ENCODE measurements at regions not wholly inside any gene's neighbourhood (a gene's known extent, or its start where the extent isn't known, plus 50 kb on each side); places are given as distances from the start of the nearest gene placed in this dataset.

GRCh38 chr10:131435760-131436457, 124.4 kb upstream of the TCERG1L start:
- H3K4me1 ChIP-seq (ENCODE audit: control insufficient read depth, insufficient read depth, low read length) = no peaks in the 10 kb centered on the region
- H3K27ac ChIP-seq (ENCODE audit: low read depth, low read length) = no peak overlapping the region
- H3K4me3 ChIP-seq (ENCODE audit: low read depth, low read length) = no peak overlapping the region
- H3K27me3 ChIP-seq (ENCODE audit: control insufficient read depth, insufficient read depth, low read length) = no peaks in the 10 kb centered on the region
- no peak overlapping the region for H3K9ac ChIP-seq (ENCODE audit: low read depth, low read length)
- no peaks in the 10 kb centered on the region for H3K9me3 ChIP-seq (ENCODE audit: control insufficient read depth, insufficient read depth, low read length)
- no peaks in the 10 kb centered on the region for H3K36me3 ChIP-seq (ENCODE audit: control insufficient read depth, insufficient read depth, low read length)

DNA sequence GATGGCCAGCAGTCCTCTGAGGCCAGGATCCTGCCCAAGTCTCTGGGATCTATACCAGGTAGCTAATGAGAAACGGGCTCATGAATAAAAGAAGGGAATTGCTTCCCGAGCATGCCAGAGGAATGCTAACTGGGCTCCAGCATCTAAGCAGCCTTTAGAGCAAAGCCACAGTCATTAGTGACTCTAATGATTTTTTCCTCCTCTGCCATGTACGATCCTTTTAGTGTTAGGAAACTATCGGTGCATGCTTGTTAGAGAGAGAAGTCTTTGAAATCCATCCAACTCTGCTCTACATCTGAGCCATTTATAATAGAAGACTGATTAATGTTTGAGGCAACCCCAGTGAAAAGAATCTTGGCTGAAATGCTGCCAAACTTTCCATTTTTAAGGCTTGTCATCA, 124.9 kb upstream of the TCERG1L start:
- H3K36me3 ChIP-seq (ENCODE audit: control insufficient read depth, insufficient read depth, low read length) = no peaks in the 10 kb centered on the region
- H3K27ac ChIP-seq (ENCODE audit: low read depth, low read length) = no peak overlapping the region
- H3K4me3 ChIP-seq (ENCODE audit: low read depth, low read length) = no peak overlapping the region
- H3K27me3 ChIP-seq (ENCODE audit: control insufficient read depth, insufficient read depth, low read length) = no peaks in the 10 kb centered on the region
- H3K9ac ChIP-seq (ENCODE audit: low read depth, low read length) = no peak overlapping the region
- H3K4me1 ChIP-seq (ENCODE audit: control insufficient read depth, insufficient read depth, low read length) = no peaks in the 10 kb centered on the region
- no peaks in the 10 kb centered on the region for H3K9me3 ChIP-seq (ENCODE audit: control insufficient read depth, insufficient read depth, low read length)

DNA sequence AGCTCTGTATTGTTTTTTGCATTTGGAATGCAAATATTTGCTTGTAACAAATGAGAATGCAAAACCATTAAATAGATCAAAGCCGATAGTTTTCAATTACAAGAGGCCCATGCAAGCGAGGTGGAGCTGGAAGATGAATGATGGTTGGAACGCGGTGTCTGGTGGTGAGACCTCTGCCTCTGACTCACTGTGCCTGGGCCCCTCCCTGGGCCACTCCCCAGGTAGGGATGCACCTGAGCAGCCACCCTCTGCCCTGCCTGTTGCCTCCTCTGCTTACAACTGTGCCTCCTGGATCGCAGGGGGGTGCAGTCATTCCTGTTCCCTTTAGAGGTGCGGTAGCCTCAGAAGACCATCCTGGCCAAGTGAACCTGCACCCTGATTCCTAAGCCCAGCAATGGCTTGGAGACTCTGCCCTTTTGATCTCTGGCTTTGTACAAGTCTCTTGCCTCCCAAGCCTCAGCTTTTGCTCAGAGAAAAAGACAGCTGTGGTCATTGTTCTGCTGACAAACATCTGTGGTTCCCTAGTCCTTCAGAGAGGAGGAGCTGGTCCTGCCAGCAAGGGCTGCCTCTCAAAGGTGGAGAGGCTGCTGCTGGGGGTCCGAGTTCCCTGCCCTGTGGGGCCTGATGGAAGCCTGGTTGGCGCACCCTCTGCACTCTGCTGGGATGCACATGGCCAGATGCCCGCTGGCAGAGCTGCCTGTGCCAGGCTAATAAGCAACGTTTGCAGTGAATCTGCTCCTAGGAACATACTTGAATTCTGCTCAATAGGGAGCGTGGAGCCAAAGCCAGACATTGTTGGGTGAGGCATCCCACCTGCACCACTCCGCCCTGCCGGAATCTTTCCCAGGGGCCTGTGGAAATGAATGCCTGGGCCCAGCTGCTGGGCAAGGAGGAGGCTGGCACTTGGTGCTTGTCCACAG, 126.3 kb upstream of the TCERG1L start:
- Histone ChIP-seq H3K9me3 (ENCODE audit: control insufficient read depth, insufficient read depth, low read length) (no peaks in the 10 kb centered on the region), H3K27ac (ENCODE audit: low read depth, low read length) (no peak overlapping the region), H3K4me3 (ENCODE audit: low read depth, low read length) (no peak overlapping the region), H3K4me1 (ENCODE audit: control insufficient read depth, insufficient read depth, low read length) (no peaks in the 10 kb centered on the region), H3K9ac (ENCODE audit: low read depth, low read length) (no peak overlapping the region), H3K36me3 (ENCODE audit: control insufficient read depth, insufficient read depth, low read length) (no peaks in the 10 kb centered on the region), H3K27me3 (ENCODE audit: control insufficient read depth, insufficient read depth, low read length) (no peaks in the 10 kb centered on the region)

- Histone ChIP-seq H3K27ac (ENCODE audit: low read depth, low read length) (no peak overlapping the region), H3K36me3 (ENCODE audit: control insufficient read depth, insufficient read depth, low read length) (no peaks in the 10 kb centered on the region), H3K9me3 (ENCODE audit: control insufficient read depth, insufficient read depth, low read length) (no peaks in the 10 kb centered on the region), H3K27me3 (ENCODE audit: control insufficient read depth, insufficient read depth, low read length) (no peaks in the 10 kb centered on the region), H3K9ac (ENCODE audit: low read depth, low read length) (no peak overlapping the region), H3K4me1 (ENCODE audit: control insufficient read depth, insufficient read depth, low read length) (no peaks in the 10 kb centered on the region), H3K4me3 (ENCODE audit: low read depth, low read length) (no peak overlapping the region)
Measured at GRCh38 chr10:131438665-131439064, 127.1 kb upstream of the TCERG1L start.

DNA sequence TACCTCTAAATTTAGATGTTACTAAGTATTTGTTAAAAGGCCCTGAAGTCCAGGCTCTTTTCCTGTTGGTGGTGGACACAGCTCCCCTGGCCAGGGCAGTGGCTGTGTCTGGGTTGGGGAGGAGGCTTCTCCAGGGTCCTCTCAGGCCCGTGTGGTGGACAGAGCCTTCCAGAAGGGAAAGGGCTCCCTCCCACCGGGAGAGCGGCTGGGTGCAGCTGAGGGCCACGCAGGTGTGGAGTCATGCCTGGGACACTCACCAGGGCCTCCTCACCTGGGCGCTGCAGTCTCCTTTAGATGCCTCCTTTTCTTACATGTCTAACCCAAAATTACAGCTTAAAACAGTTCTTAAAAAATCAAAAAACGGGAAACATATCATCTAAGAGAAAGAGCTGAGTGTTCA, 128.2 kb upstream of the TCERG1L start:
- H3K9me3 ChIP-seq (ENCODE audit: control insufficient read depth, insufficient read depth, low read length) = no peaks in the 10 kb centered on the region
- no peaks in the 10 kb centered on the region for H3K4me1 ChIP-seq (ENCODE audit: control insufficient read depth, insufficient read depth, low read length)
- no peak overlapping the region for H3K4me3 ChIP-seq (ENCODE audit: low read depth, low read length)
- H3K27ac ChIP-seq (ENCODE audit: low read depth, low read length) = no peak overlapping the region
- no peaks in the 10 kb centered on the region for H3K36me3 ChIP-seq (ENCODE audit: control insufficient read depth, insufficient read depth, low read length)
- no peak overlapping the region for H3K9ac ChIP-seq (ENCODE audit: low read depth, low read length)
- no peaks in the 10 kb centered on the region for H3K27me3 ChIP-seq (ENCODE audit: control insufficient read depth, insufficient read depth, low read length)

GRCh38 chr10:131440405-131441360, 129.2 kb upstream of the TCERG1L start:
- no peaks in the 10 kb centered on the region for H3K9me3 ChIP-seq (ENCODE audit: control insufficient read depth, insufficient read depth, low read length)
- H3K9ac ChIP-seq (ENCODE audit: low read depth, low read length) = no peak overlapping the region
- H3K4me3 ChIP-seq (ENCODE audit: low read depth, low read length) = no peak overlapping the region
- H3K27ac ChIP-seq (ENCODE audit: low read depth, low read length) = no peak overlapping the region
- H3K27me3 ChIP-seq (ENCODE audit: control insufficient read depth, insufficient read depth, low read length) = no peaks in the 10 kb centered on the region
- H3K4me1 ChIP-seq (ENCODE audit: control insufficient read depth, insufficient read depth, low read length) = no peaks in the 10 kb centered on the region
- H3K36me3 ChIP-seq (ENCODE audit: control insufficient read depth, insufficient read depth, low read length) = no peaks in the 10 kb centered on the region

DNA sequence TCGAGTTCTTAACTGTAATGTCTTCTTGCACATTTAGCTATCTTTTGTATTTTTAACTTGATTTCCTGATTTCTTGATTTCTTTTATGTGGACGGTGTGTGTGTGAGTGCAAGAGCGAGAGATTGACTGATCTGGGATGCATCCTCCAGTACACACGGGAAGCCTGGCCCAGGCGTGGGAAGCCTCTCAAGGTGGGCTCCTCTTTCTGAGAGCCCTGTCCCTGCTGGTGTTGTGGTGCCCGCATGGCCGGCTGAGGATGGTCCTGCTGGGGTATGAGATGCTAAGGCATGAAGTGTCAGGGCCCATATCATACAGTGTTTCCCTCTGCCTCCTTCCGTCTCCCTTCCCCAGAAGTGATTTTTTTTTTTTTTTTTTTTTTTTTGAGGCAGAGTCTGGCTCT, 130.8 kb upstream of the TCERG1L start:
- no peaks in the 10 kb centered on the region for H3K27me3 ChIP-seq (ENCODE audit: control insufficient read depth, insufficient read depth, low read length)
- H3K27ac ChIP-seq (ENCODE audit: low read depth, low read length) = no peak overlapping the region
- H3K4me3 ChIP-seq (ENCODE audit: low read depth, low read length) = no peak overlapping the region
- H3K9ac ChIP-seq (ENCODE audit: low read depth, low read length) = no peak overlapping the region
- H3K4me1 ChIP-seq (ENCODE audit: control insufficient read depth, insufficient read depth, low read length) = no peaks in the 10 kb centered on the region
- H3K9me3 ChIP-seq (ENCODE audit: control insufficient read depth, insufficient read depth, low read length) = no peaks in the 10 kb centered on the region
- no peaks in the 10 kb centered on the region for H3K36me3 ChIP-seq (ENCODE audit: control insufficient read depth, insufficient read depth, low read length)

GRCh38 chr10:131444286-131444685, 132.8 kb upstream of the TCERG1L start:
- Histone ChIP-seq H3K4me3 (ENCODE audit: low read depth, low read length) (no peak overlapping the region), H3K36me3 (ENCODE audit: control insufficient read depth, insufficient read depth, low read length) (no peaks in the 10 kb centered on the region), H3K9me3 (ENCODE audit: control insufficient read depth, insufficient read depth, low read length) (no peaks in the 10 kb centered on the region), H3K27me3 (ENCODE audit: control insufficient read depth, insufficient read depth, low read length) (no peaks in the 10 kb centered on the region), H3K9ac (ENCODE audit: low read depth, low read length) (no peak overlapping the region), H3K4me1 (ENCODE audit: control insufficient read depth, insufficient read depth, low read length) (no peaks in the 10 kb centered on the region), H3K27ac (ENCODE audit: low read depth, low read length) (no peak overlapping the region)

DNA sequence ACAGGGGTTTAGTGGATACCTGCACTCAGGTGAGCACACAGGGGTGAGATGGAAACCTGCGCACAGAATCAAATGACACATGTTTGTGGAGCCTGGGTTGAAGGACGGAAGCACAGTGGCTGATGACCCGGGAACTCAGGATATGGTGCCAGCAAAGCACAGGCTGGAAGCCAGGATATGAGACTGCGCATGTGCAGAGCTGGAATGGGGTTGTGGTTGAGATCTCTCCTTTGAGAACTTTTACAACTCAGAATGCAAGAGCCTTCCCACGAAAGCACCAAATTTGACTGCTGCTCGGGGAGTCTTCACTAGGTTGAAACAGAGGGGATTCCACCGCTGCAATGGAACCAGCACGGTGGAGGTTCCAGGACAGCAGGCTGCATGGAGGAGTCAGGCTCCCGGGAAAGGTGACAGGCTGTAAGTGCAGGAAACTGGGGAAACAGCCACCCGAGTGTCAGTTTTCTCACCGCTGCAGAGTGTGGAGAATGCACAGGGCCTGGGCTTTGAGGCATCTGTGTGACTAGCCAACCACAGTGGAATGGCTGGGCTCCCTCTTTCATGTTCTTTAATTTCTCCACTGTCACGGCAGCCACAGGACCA, 133.4 kb upstream of the TCERG1L start:
- no peaks in the 10 kb centered on the region for H3K36me3 ChIP-seq (ENCODE audit: control insufficient read depth, insufficient read depth, low read length)
- no peaks in the 10 kb centered on the region for H3K9me3 ChIP-seq (ENCODE audit: control insufficient read depth, insufficient read depth, low read length)
- H3K27ac ChIP-seq (ENCODE audit: low read depth, low read length) = no peak overlapping the region
- no peaks in the 10 kb centered on the region for H3K27me3 ChIP-seq (ENCODE audit: control insufficient read depth, insufficient read depth, low read length)
- H3K4me1 ChIP-seq (ENCODE audit: control insufficient read depth, insufficient read depth, low read length) = no peaks in the 10 kb centered on the region
- no peak overlapping the region for H3K9ac ChIP-seq (ENCODE audit: low read depth, low read length)
- no peak overlapping the region for H3K4me3 ChIP-seq (ENCODE audit: low read depth, low read length)

- H3K9ac ChIP-seq (ENCODE audit: low read depth, low read length) = no peak overlapping the region
- no peaks in the 10 kb centered on the region for H3K27me3 ChIP-seq (ENCODE audit: control insufficient read depth, insufficient read depth, low read length)
- no peaks in the 10 kb centered on the region for H3K4me1 ChIP-seq (ENCODE audit: control insufficient read depth, insufficient read depth, low read length)
- H3K27ac ChIP-seq (ENCODE audit: low read depth, low read length) = no peak overlapping the region
- H3K4me3 ChIP-seq (ENCODE audit: low read depth, low read length) = no peak overlapping the region
- H3K36me3 ChIP-seq (ENCODE audit: control insufficient read depth, insufficient read depth, low read length) = no peaks in the 10 kb centered on the region
- no peaks in the 10 kb centered on the region for H3K9me3 ChIP-seq (ENCODE audit: control insufficient read depth, insufficient read depth, low read length)
Measured at GRCh38 chr10:131445623-131446022, 134.1 kb upstream of the TCERG1L start.
